ENCODE measurements at regions not wholly inside any gene's neighbourhood (a gene's known extent, or its start where the extent isn't known, plus 50 kb on each side); places are given as distances from the start of the nearest gene placed in this dataset.

GRCh38 chr1:87225171-87225570, 103.5 kb upstream of the LMO4 start:
- no peak for TF ChIP-seq EP300 (IDR thresholded peaks at IDR 0.05; ENCODE audit: borderline replicate concordance)
- no peak for TF ChIP-seq RAD21 (IDR thresholded peaks at IDR 0.05; ENCODE audit: low read depth)
- no peak for TF ChIP-seq FOXM1 (IDR thresholded peaks at IDR 0.05; ENCODE audit: borderline replicate concordance, low read depth)
- TF ChIP-seq REST (IDR thresholded peaks at IDR 0.05; ENCODE audit: low read depth): no peak
- no peak for TF ChIP-seq TAF1 (IDR thresholded peaks at IDR 0.05; ENCODE audit: low read depth)
- no peak for TF ChIP-seq TCF12 (IDR thresholded peaks at IDR 0.05; ENCODE audit: low read depth)
- TF ChIP-seq CREB1 (IDR thresholded peaks at IDR 0.05; ENCODE audit: low read depth): no peak
- no peak for TF ChIP-seq ZBTB7A (IDR thresholded peaks at IDR 0.05; ENCODE audit: low read depth)
- TF ChIP-seq MAX (IDR thresholded peaks at IDR 0.05): no peak
